Astrocyte (in vitro differentiated cells and primary cell): ENCODE measurements at regions not wholly inside any gene's neighbourhood (a gene's known extent, or its start where the extent isn't known, plus 50 kb on each side); places are given as distances from the start of the nearest gene placed in this dataset.

ENCODE experiments used
- DNase-seq: peaks from one replicate; pipeline ENCODE4 v3.0.0-alpha.2; 2010; ENCODE audit warnings: low read depth
- FAIRE-seq: peaks from 2 replicates; lab custom pipeline; 2011; peaks lifted over from hg19 to GRCh38; lab: Jason Lieb, UNC
- H2AFZ ChIP-seq: 2 replicates; pipeline ENCODE4 v1.6.0; 2012; ENCODE audit warnings: low read depth, low read length, inconsistent platforms
- H3K27ac ChIP-seq: 2 replicates; pipeline ENCODE4 v1.5.1; 2011; ENCODE audit warnings: low read depth, low read length, inconsistent platforms
- H3K27me3 ChIP-seq: 2 replicates; pipeline ENCODE4 v1.6.0; 2011; ENCODE audit warnings: low read length, inconsistent platforms; ENCODE audit not compliant: insufficient read depth
- H3K36me3 ChIP-seq: 2 replicates; pipeline ENCODE4 v1.5.1; 2011; ENCODE audit warnings: low read length, inconsistent platforms; ENCODE audit not compliant: insufficient read depth
- H3K4me1 ChIP-seq: 2 replicates; pipeline ENCODE4 v1.5.1; 2011; ENCODE audit warnings: low read length, inconsistent platforms; ENCODE audit not compliant: insufficient read depth
- H3K4me2 ChIP-seq: 2 replicates; pipeline ENCODE4 v1.6.0; 2012; ENCODE audit warnings: low read length, inconsistent platforms
- H3K4me3 ChIP-seq: 2 replicates; pipeline ENCODE4 v1.5.1; 2011; ENCODE audit warnings: low read depth, mild to moderate bottlenecking, low read length, inconsistent platforms; ENCODE audit not compliant: insufficient read depth
- H3K79me2 ChIP-seq: 2 replicates; pipeline ENCODE4 v1.6.0; 2012; ENCODE audit warnings: mild to moderate bottlenecking, low read length, inconsistent platforms; ENCODE audit not compliant: insufficient read depth
- H3K9ac ChIP-seq: 2 replicates; pipeline ENCODE4 v1.6.0; 2012; ENCODE audit warnings: mild to moderate bottlenecking, low read length, inconsistent platforms
- H3K9me3 ChIP-seq: 2 replicates; pipeline ENCODE4 v1.5.1; 2012; ENCODE audit warnings: low read depth, mild to moderate bottlenecking, low read length, inconsistent platforms; ENCODE audit not compliant: insufficient read depth
- H4K20me1 ChIP-seq: 2 replicates; pipeline ENCODE4 v1.6.0; 2012; ENCODE audit warnings: low read length, inconsistent platforms; ENCODE audit not compliant: insufficient read depth
- H3K27ac Mint-ChIP-seq: one replicate; pipeline ENCODE4 v1.8.0; 2021; ENCODE audit warnings: mild to moderate bottlenecking, mixed read lengths; ENCODE audit not compliant: unreplicated experiment
- H3K27me3 Mint-ChIP-seq: one replicate; pipeline ENCODE4 v1.8.0; 2021; ENCODE audit warnings: low read depth, mixed read lengths; ENCODE audit not compliant: unreplicated experiment
- H3K36me3 Mint-ChIP-seq: one replicate; pipeline ENCODE4 v1.8.0; 2021; ENCODE audit warnings: low read depth, mixed read lengths; ENCODE audit not compliant: unreplicated experiment
- H3K4me1 Mint-ChIP-seq: one replicate; pipeline ENCODE4 v1.8.0; 2021; ENCODE audit warnings: low read depth, mixed read lengths; ENCODE audit not compliant: unreplicated experiment
- H3K4me3 Mint-ChIP-seq: one replicate; pipeline ENCODE4 v1.8.0; 2021; ENCODE audit warnings: mild to moderate bottlenecking, moderate library complexity, mixed read lengths; ENCODE audit not compliant: unreplicated experiment
- H3K9me3 Mint-ChIP-seq: one replicate; pipeline ENCODE4 v1.8.0; 2021; ENCODE audit warnings: mild to moderate bottlenecking, mixed read lengths; ENCODE audit not compliant: unreplicated experiment
- EZH2 ChIP-seq: IDR thresholded peaks from 2 replicates; pipeline ENCODE4 v1.6.1; 2012; ENCODE audit warnings: mild to moderate bottlenecking, low read length, inconsistent platforms; ENCODE audit not compliant: insufficient read depth
- TF ChIP-seq, protein P1 (sequence below): IDR thresholded peaks from 2 replicates; pipeline ENCODE4 v1.5.1; 2011; ENCODE audit warnings: low read depth, mild to moderate bottlenecking, inconsistent platforms, low read length, moderate library complexity; ENCODE audit not compliant: insufficient read depth

DNA sequence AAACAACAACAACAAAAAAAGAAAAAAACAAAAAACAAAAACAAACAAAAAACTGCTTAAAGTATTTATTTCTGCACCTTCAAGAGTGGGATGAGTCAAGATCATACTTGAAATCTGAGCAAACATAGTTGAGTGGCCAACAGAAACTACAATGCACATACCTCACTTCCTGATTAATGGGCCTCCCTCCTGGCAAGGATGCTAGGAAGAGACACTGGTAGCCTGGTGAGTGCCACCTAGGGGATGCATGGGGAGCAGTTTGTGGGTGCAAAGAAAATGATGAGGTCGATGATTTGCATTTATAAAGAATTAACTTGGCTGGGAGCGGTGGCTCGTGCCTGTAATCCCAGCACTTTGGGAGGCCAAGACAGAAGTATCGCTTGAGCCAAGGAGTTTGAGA lies 808.1 kb downstream of the MAFB start:
- Mint-ChIP-seq H3K27me3 (no peaks in the 10 kb centered on the region), H3K9me3 (peaks cover 3% of the 10 kb centered on the region), H3K4me1 (peaks cover 28% of the 10 kb centered on the region), H3K27ac (no peak overlapping the region), H3K36me3 (no peaks in the 10 kb centered on the region), H3K4me3 (no peak overlapping the region)
- FAIRE-seq (no peak), DNase-seq (peak; percentile 38)
- Histone ChIP-seq H3K27ac (no peak overlapping the region), H2AFZ (no peak overlapping the region), H3K9ac (no peak overlapping the region), H3K4me1 (peaks cover 10% of the 10 kb centered on the region), H4K20me1 (no peaks in the 10 kb centered on the region), H3K27me3 (no peaks in the 10 kb centered on the region), H3K4me3 (no peak overlapping the region), H3K4me2 (no peak overlapping the region), H3K9me3 (no peaks in the 10 kb centered on the region), H3K36me3 (no peaks in the 10 kb centered on the region), H3K79me2 (no peaks in the 10 kb centered on the region)
- TF ChIP-seq, protein P1, sequence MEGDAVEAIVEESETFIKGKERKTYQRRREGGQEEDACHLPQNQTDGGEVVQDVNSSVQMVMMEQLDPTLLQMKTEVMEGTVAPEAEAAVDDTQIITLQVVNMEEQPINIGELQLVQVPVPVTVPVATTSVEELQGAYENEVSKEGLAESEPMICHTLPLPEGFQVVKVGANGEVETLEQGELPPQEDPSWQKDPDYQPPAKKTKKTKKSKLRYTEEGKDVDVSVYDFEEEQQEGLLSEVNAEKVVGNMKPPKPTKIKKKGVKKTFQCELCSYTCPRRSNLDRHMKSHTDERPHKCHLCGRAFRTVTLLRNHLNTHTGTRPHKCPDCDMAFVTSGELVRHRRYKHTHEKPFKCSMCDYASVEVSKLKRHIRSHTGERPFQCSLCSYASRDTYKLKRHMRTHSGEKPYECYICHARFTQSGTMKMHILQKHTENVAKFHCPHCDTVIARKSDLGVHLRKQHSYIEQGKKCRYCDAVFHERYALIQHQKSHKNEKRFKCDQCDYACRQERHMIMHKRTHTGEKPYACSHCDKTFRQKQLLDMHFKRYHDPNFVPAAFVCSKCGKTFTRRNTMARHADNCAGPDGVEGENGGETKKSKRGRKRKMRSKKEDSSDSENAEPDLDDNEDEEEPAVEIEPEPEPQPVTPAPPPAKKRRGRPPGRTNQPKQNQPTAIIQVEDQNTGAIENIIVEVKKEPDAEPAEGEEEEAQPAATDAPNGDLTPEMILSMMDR: peak; percentile 13
- TF ChIP-seq EZH2: no peak

- no peak for TF ChIP-seq EZH2
- TF ChIP-seq, protein P1: no peak
- H3K4me1 Mint-ChIP-seq: peaks cover 25% of the 10 kb centered on the region
- no peaks in the 10 kb centered on the region for H3K36me3 ChIP-seq
- no peak overlapping the region for H2AFZ ChIP-seq
- no peaks in the 10 kb centered on the region for H3K36me3 Mint-ChIP-seq
- DNase-seq (peak; percentile 51), FAIRE-seq (no peak)
- no peaks in the 10 kb centered on the region for H3K79me2 ChIP-seq
- no peak overlapping the region for H3K4me2 ChIP-seq
- H3K9me3 ChIP-seq: no peaks in the 10 kb centered on the region
- H3K4me3 Mint-ChIP-seq: no peak overlapping the region
- H3K9me3 Mint-ChIP-seq: peaks cover 3% of the 10 kb centered on the region
- H3K9ac ChIP-seq: no peak overlapping the region
- H3K4me1 ChIP-seq: peaks cover 7% of the 10 kb centered on the region
- no peak overlapping the region for H3K27ac Mint-ChIP-seq
- no peaks in the 10 kb centered on the region for H3K27me3 Mint-ChIP-seq
- H4K20me1 ChIP-seq: no peaks in the 10 kb centered on the region
- no peaks in the 10 kb centered on the region for H3K27me3 ChIP-seq
- H3K4me3 ChIP-seq: no peak overlapping the region
- H3K27ac ChIP-seq: no peak overlapping the region
Observed at GRCh38 chr20:39879296-39879695, 809.7 kb downstream of the MAFB start.

DNA sequence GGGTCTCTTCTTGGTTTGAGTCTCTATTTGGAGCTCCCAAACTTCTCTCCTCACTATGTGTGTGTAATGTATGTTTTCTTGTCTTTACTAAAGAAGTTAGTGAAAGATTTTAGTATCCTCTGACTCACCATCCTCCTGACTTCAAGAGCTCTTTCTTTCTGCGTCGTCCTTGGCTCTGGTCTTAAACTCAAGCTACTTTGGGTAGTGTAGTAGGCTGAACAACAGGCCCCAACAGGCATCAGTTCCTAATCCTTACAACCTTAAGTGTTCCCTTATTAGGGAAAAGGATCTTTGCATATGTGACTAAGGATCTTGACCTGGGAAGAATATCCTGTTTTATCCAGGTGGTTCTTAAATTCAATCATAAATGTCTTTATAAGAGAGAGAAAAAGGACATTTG lies 810.2 kb downstream of the MAFB start:
- H3K9ac ChIP-seq: no peak overlapping the region

More for the DNA sequence above, 810.2 kb downstream of the MAFB start:
- TF ChIP-seq, protein P1: no peak
- no peak for TF ChIP-seq EZH2
- no peaks in the 10 kb centered on the region for H3K27me3 Mint-ChIP-seq
- Histone ChIP-seq H3K79me2 (no peaks in the 10 kb centered on the region), H3K4me1 (peaks cover 7% of the 10 kb centered on the region), H3K4me2 (no peak overlapping the region), H2AFZ (no peak overlapping the region), H4K20me1 (no peaks in the 10 kb centered on the region), H3K27me3 (no peaks in the 10 kb centered on the region), H3K4me3 (no peak overlapping the region), H3K9me3 (no peaks in the 10 kb centered on the region), H3K36me3 (no peaks in the 10 kb centered on the region), H3K27ac (no peak overlapping the region)
- no peak overlapping the region for H3K27ac Mint-ChIP-seq
- peaks cover 29% of the 10 kb centered on the region for H3K4me1 Mint-ChIP-seq
- FAIRE-seq: no peak
- H3K4me3 Mint-ChIP-seq: no peak overlapping the region
- no peaks in the 10 kb centered on the region for H3K36me3 Mint-ChIP-seq
- peaks cover 3% of the 10 kb centered on the region for H3K9me3 Mint-ChIP-seq
- peak; percentile 47 for DNase-seq
